Neutrophil (primary cell): ENCODE measurements at regions not wholly inside any gene's neighbourhood (a gene's known extent, or its start where the extent isn't known, plus 50 kb on each side); places are given as distances from the start of the nearest gene placed in this dataset.

ENCODE experiments used
- H3K27ac ChIP-seq: fragments of 200-600 bp; sonication (generic); 2 replicates; pipeline ENCODE4 v1.5.1; 2016; ENCODE audit warnings: mild to moderate bottlenecking, moderate library complexity
- H3K27me3 ChIP-seq: fragments of 200-600 bp; sonication (generic); 2 replicates; pipeline ENCODE4 v1.6.0; 2016; ENCODE audit warnings: mild to moderate bottlenecking
- H3K36me3 ChIP-seq: fragments of 200-600 bp; sonication (generic); 2 replicates; pipeline ENCODE4 v1.5.1; 2017
- H3K4me1 ChIP-seq, 2 experiments: fragments of 200-600 bp in 1 of 2; sonication (generic) in 1 of 2; 1 replicate in 1 of 2; 2 replicates in 1 of 2; pipeline versions ENCODE4 v1.5.1 to v1.6.1; 2013 to 2016; ENCODE audit warnings: low read depth in 1 of 2, low read length in 1 of 2, mild to moderate bottlenecking in 1 of 2, moderate library complexity in 1 of 2; ENCODE audit not compliant: control insufficient read depth in 1 of 2, insufficient read depth in 1 of 2
- H3K4me3 ChIP-seq, 2 experiments: fragments of 200-600 bp in 1 of 2; sonication (generic) in 1 of 2; 1 replicate in 1 of 2; 2 replicates in 1 of 2; pipeline ENCODE4 v1.5.1; 2013 to 2016; ENCODE audit warnings: low read depth in 1 of 2, low read length in 1 of 2, mild to moderate bottlenecking in 1 of 2, moderate library complexity in 1 of 2
- H3K9me3 ChIP-seq: fragments of 200-600 bp; sonication (generic); 2 replicates; pipeline ENCODE4 v1.5.1; 2016
- CTCF ChIP-seq: fragments of 200-600 bp; sonication (generic); IDR thresholded peaks from 2 replicates; pipeline ENCODE4 v1.5.1; 2016; ENCODE audit warnings: antibody characterized with exemption

- Histone ChIP-seq H3K4me3 (no peak overlapping the region), H3K36me3 (no peaks in the 10 kb centered on the region), H3K27me3 (peaks cover 65% of the 10 kb centered on the region), H3K9me3 (no peaks in the 10 kb centered on the region), H3K27ac (no peak overlapping the region), H3K4me1 (peaks cover 4 to 5% of the 10 kb centered on the region in 2 experiments)
- no peak for TF ChIP-seq CTCF
Observed at GRCh38 chr1:39110882-39111281, 84.7 kb downstream of the NDUFS5 start.

DNA sequence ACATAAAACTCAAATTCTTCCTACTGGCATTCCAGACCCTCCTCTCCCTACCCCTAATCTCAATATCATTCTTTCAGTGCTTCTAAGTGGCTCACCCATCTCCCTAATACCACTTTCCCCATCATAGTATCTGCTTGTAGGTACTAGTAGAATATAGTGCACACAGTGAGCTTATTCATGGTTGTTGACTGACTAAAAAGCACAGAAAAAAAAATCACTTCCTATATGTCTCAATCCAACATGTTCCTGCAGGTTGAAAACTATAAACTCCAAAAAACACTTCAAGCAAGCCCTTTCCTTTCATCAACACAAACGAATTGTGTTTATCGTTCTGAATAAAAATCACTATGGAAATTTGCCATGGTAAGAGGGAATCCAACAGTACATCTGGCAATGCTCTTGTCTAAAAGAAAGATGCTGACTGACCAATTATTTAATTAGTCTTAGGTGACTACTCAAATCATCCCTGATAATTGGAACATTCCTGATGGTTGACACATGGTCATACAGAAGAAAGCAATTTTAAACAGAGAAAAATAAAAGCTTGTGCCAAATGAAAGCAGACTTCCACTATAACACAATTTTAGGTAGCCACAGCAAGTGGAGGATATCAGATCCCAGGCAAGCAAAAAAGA is 87.1 kb downstream of the NDUFS5 start:
- no peak for TF ChIP-seq CTCF
- Histone ChIP-seq H3K36me3 (no peaks in the 10 kb centered on the region), H3K4me3 (no peak overlapping the region), H3K27ac (no peak overlapping the region), H3K4me1 (no peaks in the 10 kb centered on the region), H3K27me3 (peaks cover 65% of the 10 kb centered on the region), H3K9me3 (no peaks in the 10 kb centered on the region)

DNA sequence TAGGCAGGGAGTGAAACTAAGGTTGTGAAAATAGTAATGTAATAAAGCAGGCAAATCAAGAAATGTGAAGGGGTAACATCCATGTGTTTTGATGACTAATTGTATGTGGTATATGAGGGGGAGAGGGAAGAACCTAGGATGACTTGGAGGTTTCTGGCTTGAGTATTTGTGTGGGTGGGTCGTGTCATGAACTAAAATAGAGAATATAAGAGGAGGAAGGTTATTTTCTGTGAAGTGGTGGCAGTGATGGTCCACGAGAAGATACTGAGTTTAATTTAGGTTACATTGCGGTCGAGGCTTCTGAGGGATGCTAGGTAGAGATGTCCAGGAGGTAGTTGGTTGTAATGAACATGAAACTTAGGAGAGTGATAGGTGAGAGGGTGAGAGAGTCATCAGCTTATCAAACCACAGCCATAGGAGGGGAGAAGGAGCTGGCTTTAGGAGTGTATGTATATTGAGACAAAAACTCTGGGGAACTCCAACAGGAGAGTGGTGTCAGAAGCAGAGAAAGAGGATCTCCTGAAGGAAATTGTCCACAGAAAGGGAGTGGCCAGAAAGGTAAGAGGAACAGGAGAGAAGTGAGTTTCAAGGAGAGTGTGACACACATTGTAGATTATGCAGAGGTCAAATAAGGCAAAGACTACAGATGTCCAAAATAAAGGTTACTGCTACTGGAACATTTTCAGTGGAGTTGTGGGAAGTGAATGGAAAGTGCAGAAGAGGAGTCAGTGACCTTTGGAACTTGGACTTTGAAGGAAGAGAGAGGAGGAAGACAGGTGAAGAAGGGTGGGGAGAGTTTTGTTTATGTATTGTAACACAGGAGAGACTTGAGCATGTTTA is 89.0 kb upstream of the MACF1 start:
- H3K9me3 ChIP-seq: no peaks in the 10 kb centered on the region
- no peaks in the 10 kb centered on the region for H3K4me1 ChIP-seq
- TF ChIP-seq CTCF: no peak
- H3K4me3 ChIP-seq: no peak overlapping the region
- no peaks in the 10 kb centered on the region for H3K36me3 ChIP-seq
- no peak overlapping the region for H3K27ac ChIP-seq
- H3K27me3 ChIP-seq: peaks cover 50% of the 10 kb centered on the region

- peaks cover 50% of the 10 kb centered on the region for H3K27me3 ChIP-seq
- no peak overlapping the region for H3K4me3 ChIP-seq
- H3K27ac ChIP-seq: no peak overlapping the region
- H3K9me3 ChIP-seq: no peaks in the 10 kb centered on the region
- no peaks in the 10 kb centered on the region for H3K4me1 ChIP-seq
- H3K36me3 ChIP-seq: no peaks in the 10 kb centered on the region
- no peak for TF ChIP-seq CTCF
Observed at GRCh38 chr1:39116116-39116607, 88.3 kb upstream of the MACF1 start.

GRCh38 chr1:39116860-39117728 is 87.4 kb upstream of the MACF1 start:
- Histone ChIP-seq H3K4me1 (no peaks in the 10 kb centered on the region), H3K4me3 (no peak overlapping the region), H3K27me3 (peaks cover 50% of the 10 kb centered on the region), H3K36me3 (no peaks in the 10 kb centered on the region), H3K9me3 (no peaks in the 10 kb centered on the region), H3K27ac (no peak overlapping the region)
- TF ChIP-seq CTCF: no peak
